Loucy (cell line): ENCODE measurements at regions not wholly inside any gene's neighbourhood (a gene's known extent, or its start where the extent isn't known, plus 50 kb on each side); places are given as distances from the start of the nearest gene placed in this dataset.

Source experiments
- CTCF ChIP-seq: fragments of 200-600 bp; sonication (generic); conservative IDR thresholded peaks from 2 replicates; pipeline ENCODE4 v1.5.1; 2014; ENCODE audit warnings: mild to moderate bottlenecking, antibody characterized with exemption, low read length
- EZH2phosphoT487 ChIP-seq: fragments of 200-600 bp; IDR thresholded peaks from 2 replicates; pipeline ENCODE4 v1.6.1; 2018; ENCODE audit warnings: antibody characterized with exemption, mild to moderate bottlenecking, moderate library complexity, borderline replicate concordance

GRCh38 chr4:84041426-84041825 lies 457.7 kb downstream of the NKX6-1 start:
- no peak for TF ChIP-seq CTCF
- no peak for TF ChIP-seq EZH2phosphoT487
